Amniotic epithelial cell (primary cell): ENCODE measurements at regions not wholly inside any gene's neighbourhood (a gene's known extent, or its start where the extent isn't known, plus 50 kb on each side); places are given as distances from the start of the nearest gene placed in this dataset.

ENCODE experiments used
- DNase-seq: peaks from one replicate; pipeline ENCODE4 v3.0.0-alpha.2; 2010; ENCODE audit warnings: low read depth

GRCh38 chr18:70994116-70994515 is 705.3 kb downstream of the SOCS6 start:
- no peak for DNase-seq

- DNase-seq = no peak
These were observed 702.7 kb downstream of the SOCS6 start for GRCh38 chr18:70991577-70991976.

GRCh38 chr18:70985948-70986347 is 697.1 kb downstream of the SOCS6 start:
- no peak for DNase-seq

- no peak for DNase-seq
These were observed 693.4 kb downstream of the SOCS6 start for GRCh38 chr18:70982292-70982691.

GRCh38 chr18:70981400-70982140 is 692.7 kb downstream of the SOCS6 start:
- no peak for DNase-seq

GRCh38 chr18:70973626-70974025 is 684.8 kb downstream of the SOCS6 start:
- no peak for DNase-seq

GRCh38 chr18:70966419-70966818 is 677.6 kb downstream of the SOCS6 start:
- no peak for DNase-seq

GRCh38 chr18:70961939-70962338 is 673.1 kb downstream of the SOCS6 start:
- DNase-seq = no peak

GRCh38 chr18:70956554-70956953 is 667.7 kb downstream of the SOCS6 start:
- DNase-seq = no peak

GRCh38 chr18:70936160-70936559 is 647.3 kb downstream of the SOCS6 start:
- no peak for DNase-seq

GRCh38 chr18:70931942-70932814 is 643.3 kb downstream of the SOCS6 start:
- DNase-seq = peak; percentile 1

- DNase-seq = no peak
These were observed 632.1 kb downstream of the SOCS6 start for GRCh38 chr18:70920840-70921374.

- DNase-seq = no peak
These were observed 618.8 kb downstream of the SOCS6 start for GRCh38 chr18:70907673-70908072.

GRCh38 chr18:70892381-70892780 is 603.5 kb downstream of the SOCS6 start:
- DNase-seq = no peak

GRCh38 chr18:70870292-70870691 is 581.4 kb downstream of the SOCS6 start:
- DNase-seq = no peak

GRCh38 chr18:70848329-70848728 is 559.5 kb downstream of the SOCS6 start:
- no peak for DNase-seq

GRCh38 chr18:70840649-70841048 is 551.8 kb downstream of the SOCS6 start:
- no peak for DNase-seq

GRCh38 chr18:70827632-70828031 is 538.8 kb downstream of the SOCS6 start:
- DNase-seq = no peak

GRCh38 chr18:70826571-70826970 is 537.7 kb downstream of the SOCS6 start:
- DNase-seq = no peak

- no peak for DNase-seq
These were observed 533.8 kb downstream of the SOCS6 start for GRCh38 chr18:70822691-70823090.

GRCh38 chr18:70822117-70822516 is 533.3 kb downstream of the SOCS6 start:
- no peak for DNase-seq

GRCh38 chr18:70808481-70809056 is 519.7 kb downstream of the SOCS6 start:
- no peak for DNase-seq
